Spleen (tissue), 7 donors: ENCODE measurements at regions not wholly inside any gene's neighbourhood (a gene's known extent, or its start where the extent isn't known, plus 50 kb on each side); places are given as distances from the start of the nearest gene placed in this dataset.

Experiments
- CTCF ChIP-seq, 11 experiments: fragments of 200-600 bp in 7 of 11; fragments of 450-650 bp in 4 of 11; sonication (generic) in 4 of 11; IDR thresholded peaks in 8 of 11; conservative IDR thresholded peaks in 3 of 11; 1 replicate in 7 of 11; 2 replicates in 4 of 11; pipeline versions ENCODE4 v1.4.0 to v1.8.0; 2016 to 2021; ENCODE audit warnings: antibody characterized with exemption in 11 of 11, inconsistent platforms in 4 of 11, mild to moderate bottlenecking in 1 of 11
- POLR2A ChIP-seq, 3 donors: fragments of 450-650 bp; IDR thresholded peaks; one replicate each; pipeline ENCODE4 v1.5.1; 2017; ENCODE audit warnings: antibody characterized with exemption in 3 of 3, mild to moderate bottlenecking in 1 of 3
- donor health status: DM: no; HTN: no; CAD: no; lungs with moderate emphysema.
- donor health status: DM: no; HTN: no; CAD: no.
- donor health status: DM: no; HTN: no; CAD: no.

DNA sequence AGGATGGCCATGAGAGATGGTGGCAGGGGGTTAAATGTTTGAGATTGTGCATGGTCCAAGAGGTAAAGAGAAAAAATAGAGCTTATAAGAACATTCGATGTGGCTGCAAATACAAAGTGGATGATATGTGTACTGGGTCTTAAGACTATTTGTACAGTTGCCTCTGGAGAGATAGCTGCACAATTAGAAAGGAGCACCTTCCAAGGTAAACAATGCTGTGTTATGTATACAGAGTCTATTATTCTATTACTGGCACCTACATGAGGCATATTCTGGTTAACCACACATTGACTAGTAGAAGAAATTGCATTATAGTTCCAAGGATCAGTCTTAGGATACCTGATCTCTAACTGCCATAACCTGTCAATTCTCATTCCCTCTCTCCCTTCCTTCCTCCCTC, 238.0 kb upstream of the FOXN3 start:
- TF ChIP-seq CTCF (IDR thresholded peaks at IDR 0.05 in 8 of 11, conservative IDR thresholded peaks at IDR 0.05 in 3 of 11) (no peak), POLR2A (IDR thresholded peaks at IDR 0.05) (no peak)
